HEK293 (cell line): ENCODE measurements at regions not wholly inside any gene's neighbourhood (a gene's known extent, or its start where the extent isn't known, plus 50 kb on each side); places are given as distances from the start of the nearest gene placed in this dataset.

Experiments
- CTCF ChIA-PET: fragments of 350-600 bp; formaldehyde crosslinking; extraction: SDS; loops from one replicate; lab custom pipeline; 2021; ENCODE audit warnings: antibody characterized with exemption; lab: Yijun Ruan, JAX
- POLR2A ChIA-PET: fragments of 300-600 bp; formaldehyde crosslinking; extraction: SDS; loops from one replicate; lab custom pipeline; 2020; ENCODE audit warnings: antibody characterized with exemption, inconsistent platforms; lab: Yijun Ruan, JAX
- H3K27ac ChIP-seq: fragments of 200-500 bp; sonication (Bioruptor generic); 2 replicates; pipeline ENCODE4 v1.5.1; 2014; ENCODE audit warnings: low read depth, low read length, control low read depth, inconsistent platforms; ENCODE audit errors: extremely low read depth
- H3K36me3 ChIP-seq, 2 experiments: fragments of 200-500 bp in 1 of 2; sonication (Bioruptor generic) in 1 of 2; 1 replicate in 1 of 2; 2 replicates in 1 of 2; pipeline ENCODE4 v1.5.1; 2014 to 2017; ENCODE audit warnings: inconsistent platforms in 2 of 2, low read length in 2 of 2; ENCODE audit not compliant: control insufficient read depth in 2 of 2, insufficient read depth in 1 of 2
- H3K4me1 ChIP-seq: fragments of 200-500 bp; sonication (Bioruptor generic); 2 replicates; pipeline ENCODE4 v1.5.1; 2014; ENCODE audit warnings: mild to moderate bottlenecking, low read length, inconsistent platforms; ENCODE audit not compliant: control insufficient read depth, insufficient read depth
- H3K4me3 ChIP-seq: 2 replicates; pipeline ENCODE4 v1.5.1; 2011; ENCODE audit warnings: low read depth, mild to moderate bottlenecking, control low read depth, low read length, moderate library complexity
- H3K9me3 ChIP-seq: fragments of 200-500 bp; sonication (Bioruptor generic); 2 replicates; pipeline ENCODE4 v1.5.1; 2014; ENCODE audit warnings: low read depth, low read length, inconsistent platforms; ENCODE audit not compliant: control insufficient read depth, insufficient read depth
- KLF9 ChIP-seq: fragments of 450-650 bp; formaldehyde crosslinking; IDR thresholded peaks from 2 replicates; pipeline ENCODE4 v1.5.1; 2016; ENCODE audit warnings: missing biosample characterization, missing genetic modification characterization, low read depth
- MZF1 ChIP-seq: fragments of 450-650 bp; formaldehyde crosslinking; IDR thresholded peaks from 2 replicates; pipeline ENCODE4 v1.5.1; 2017; ENCODE audit warnings: missing biosample characterization, missing genetic modification characterization, borderline replicate concordance
- OSR2 ChIP-seq: fragments of 450-650 bp; formaldehyde crosslinking; IDR thresholded peaks from 2 replicates; pipeline ENCODE4 v1.5.1; 2016; ENCODE audit warnings: missing biosample characterization, missing genetic modification characterization
- TRIM28 ChIP-seq: IDR thresholded peaks from 2 replicates; pipeline ENCODE4 v1.6.1; 2011; ENCODE audit warnings: low read length, control low read depth, borderline replicate concordance
- WT1 ChIP-seq: fragments of 450-650 bp; formaldehyde crosslinking; IDR thresholded peaks from 2 replicates; pipeline ENCODE4 v1.5.1; 2016; ENCODE audit warnings: missing biosample characterization, missing genetic modification characterization
- ZNF174 ChIP-seq: fragments of 450-650 bp; formaldehyde crosslinking; IDR thresholded peaks from 2 replicates; pipeline ENCODE4 v1.5.0; 2017; ENCODE audit warnings: missing biosample characterization, mild to moderate bottlenecking, missing genetic modification characterization
- ZNF223 ChIP-seq: fragments of 450-650 bp; formaldehyde crosslinking; IDR thresholded peaks from 2 replicates; pipeline ENCODE4 v1.5.1; 2016; ENCODE audit warnings: missing biosample characterization, missing genetic modification characterization
- ZNF292 ChIP-seq: fragments of 450-650 bp; formaldehyde crosslinking; IDR thresholded peaks from 2 replicates; pipeline ENCODE4 v1.5.1; 2016; ENCODE audit warnings: low read depth, missing biosample characterization, missing genetic modification characterization, borderline replicate concordance
- ZNF48 ChIP-seq: fragments of 450-650 bp; formaldehyde crosslinking; IDR thresholded peaks from 2 replicates; pipeline ENCODE4 v1.5.1; 2016; ENCODE audit warnings: missing biosample characterization, missing genetic modification characterization
- ZNF521 ChIP-seq: fragments of 450-650 bp; formaldehyde crosslinking; IDR thresholded peaks from 2 replicates; pipeline ENCODE4 v1.5.1; 2017; ENCODE audit warnings: missing biosample characterization, mild to moderate bottlenecking, missing genetic modification characterization
- ZNF530 ChIP-seq: fragments of 450-650 bp; formaldehyde crosslinking; IDR thresholded peaks from 2 replicates; pipeline ENCODE4 v1.5.1; 2016; ENCODE audit warnings: low read depth, missing biosample characterization, missing genetic modification characterization
- ZNF677 ChIP-seq: fragments of 450-650 bp; IDR thresholded peaks from 2 replicates; pipeline ENCODE4 v1.5.0; 2018; ENCODE audit warnings: missing biosample characterization, mild to moderate bottlenecking, missing genetic modification characterization, moderate library complexity
- ZNF747 ChIP-seq: fragments of 450-650 bp; formaldehyde crosslinking; IDR thresholded peaks from 2 replicates; pipeline ENCODE4 v1.5.1; 2016; ENCODE audit warnings: missing biosample characterization, missing genetic modification characterization
- ZNF776 ChIP-seq: fragments of 450-650 bp; formaldehyde crosslinking; IDR thresholded peaks from 2 replicates; pipeline ENCODE4 v1.5.0; 2017; ENCODE audit warnings: missing biosample characterization, missing genetic modification characterization, borderline replicate concordance
- ZNF843 ChIP-seq: fragments of 450-650 bp; formaldehyde crosslinking; IDR thresholded peaks from 2 replicates; pipeline ENCODE4 v1.5.1; 2016; ENCODE audit warnings: missing biosample characterization, missing genetic modification characterization
- TF ChIP-seq, protein P1 (sequence below): fragments of 450-650 bp; formaldehyde crosslinking; IDR thresholded peaks from 2 replicates; pipeline ENCODE4 v1.5.1; 2017; ENCODE audit warnings: missing biosample characterization, missing genetic modification characterization
- TF ChIP-seq, protein P2 (sequence below): sonication (generic); formaldehyde crosslinking; IDR thresholded peaks from 2 replicates; pipeline ENCODE4 v1.8.1; 2022; ENCODE audit warnings: mild to moderate bottlenecking, moderate library complexity, missing genetic modification reagents
- TF ChIP-seq, protein P3 (sequence below): fragments of 450-650 bp; formaldehyde crosslinking; conservative IDR thresholded peaks from 2 replicates; pipeline ENCODE4 v1.5.1; 2016; ENCODE audit warnings: low read depth, missing biosample characterization, missing genetic modification characterization
- TF ChIP-seq, protein P4 (sequence below): fragments of 450-650 bp; formaldehyde crosslinking; IDR thresholded peaks from 2 replicates; pipeline ENCODE4 v1.5.1; 2016; ENCODE audit warnings: missing biosample characterization, missing genetic modification characterization
- TF ChIP-seq, protein P5 (sequence below): fragments of 450-650 bp; formaldehyde crosslinking; IDR thresholded peaks from 2 replicates; pipeline ENCODE4 v1.5.1; 2016; ENCODE audit warnings: missing biosample characterization, missing genetic modification characterization, low read depth

DNA sequence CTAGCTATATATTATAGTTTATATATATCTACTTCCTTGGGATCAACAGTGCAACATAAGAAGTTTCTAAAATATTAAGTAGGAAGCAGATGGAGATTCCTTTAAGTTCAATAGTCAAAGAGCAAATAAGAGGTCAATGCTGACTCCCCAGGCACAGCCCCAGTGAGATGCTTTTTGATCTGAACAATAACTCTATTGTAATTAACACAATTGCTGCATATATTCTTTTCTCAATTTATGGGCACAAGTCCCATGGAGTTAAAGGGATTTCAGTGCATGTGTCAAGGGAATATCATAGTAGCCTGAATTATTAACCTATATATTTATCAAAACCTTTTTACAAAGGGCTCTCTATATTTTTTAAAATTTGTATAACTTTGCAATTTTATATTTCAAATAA is 180.8 kb downstream of the SPRY2 start:
- ChIA-PET CTCF (no interaction called here), POLR2A (no interaction called here)
- Histone ChIP-seq H3K27ac (no peak overlapping the region), H3K36me3 (no peaks in the 10 kb centered on the region), H3K9me3 (no peaks in the 10 kb centered on the region), H3K4me3 (no peak overlapping the region)
- TF ChIP-seq ZNF174 (tag by site-specific recombination) (no peak), ZNF776 (tag by site-specific recombination) (no peak), ZNF747 (tag by site-specific recombination) (no peak), ZNF292 (tag by site-specific recombination) (no peak), TRIM28 (no peak), ZNF521 (no peak), ZNF223 (tag by site-specific recombination) (no peak), WT1 (tag by site-specific recombination) (no peak), OSR2 (tag by site-specific recombination) (no peak), ZNF530 (tag by site-specific recombination) (no peak), ZNF48 (tag by site-specific recombination) (no peak), ZNF843 (tag by site-specific recombination) (no peak), ZNF677 (no peak), KLF9 (tag by site-specific recombination) (no peak), MZF1 (tag by site-specific recombination) (no peak)
- TF ChIP-seq, protein P1, sequence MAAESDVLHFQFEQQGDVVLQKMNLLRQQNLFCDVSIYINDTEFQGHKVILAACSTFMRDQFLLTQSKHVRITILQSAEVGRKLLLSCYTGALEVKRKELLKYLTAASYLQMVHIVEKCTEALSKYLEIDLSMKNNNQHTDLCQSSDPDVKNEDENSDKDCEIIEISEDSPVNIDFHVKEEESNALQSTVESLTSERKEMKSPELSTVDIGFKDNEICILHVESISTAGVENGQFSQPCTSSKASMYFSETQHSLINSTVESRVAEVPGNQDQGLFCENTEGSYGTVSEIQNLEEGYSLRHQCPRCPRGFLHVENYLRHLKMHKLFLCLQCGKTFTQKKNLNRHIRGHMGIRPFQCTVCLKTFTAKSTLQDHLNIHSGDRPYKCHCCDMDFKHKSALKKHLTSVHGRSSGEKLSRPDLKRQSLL: no peak
- TF ChIP-seq, protein P2, sequence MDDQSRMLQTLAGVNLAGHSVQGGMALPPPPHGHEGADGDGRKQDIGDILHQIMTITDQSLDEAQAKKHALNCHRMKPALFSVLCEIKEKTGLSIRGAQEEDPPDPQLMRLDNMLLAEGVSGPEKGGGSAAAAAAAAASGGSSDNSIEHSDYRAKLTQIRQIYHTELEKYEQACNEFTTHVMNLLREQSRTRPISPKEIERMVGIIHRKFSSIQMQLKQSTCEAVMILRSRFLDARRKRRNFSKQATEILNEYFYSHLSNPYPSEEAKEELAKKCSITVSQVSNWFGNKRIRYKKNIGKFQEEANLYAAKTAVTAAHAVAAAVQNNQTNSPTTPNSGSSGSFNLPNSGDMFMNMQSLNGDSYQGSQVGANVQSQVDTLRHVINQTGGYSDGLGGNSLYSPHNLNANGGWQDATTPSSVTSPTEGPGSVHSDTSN (CRISPR knock-in tag): no peak
- TF ChIP-seq, protein P3, sequence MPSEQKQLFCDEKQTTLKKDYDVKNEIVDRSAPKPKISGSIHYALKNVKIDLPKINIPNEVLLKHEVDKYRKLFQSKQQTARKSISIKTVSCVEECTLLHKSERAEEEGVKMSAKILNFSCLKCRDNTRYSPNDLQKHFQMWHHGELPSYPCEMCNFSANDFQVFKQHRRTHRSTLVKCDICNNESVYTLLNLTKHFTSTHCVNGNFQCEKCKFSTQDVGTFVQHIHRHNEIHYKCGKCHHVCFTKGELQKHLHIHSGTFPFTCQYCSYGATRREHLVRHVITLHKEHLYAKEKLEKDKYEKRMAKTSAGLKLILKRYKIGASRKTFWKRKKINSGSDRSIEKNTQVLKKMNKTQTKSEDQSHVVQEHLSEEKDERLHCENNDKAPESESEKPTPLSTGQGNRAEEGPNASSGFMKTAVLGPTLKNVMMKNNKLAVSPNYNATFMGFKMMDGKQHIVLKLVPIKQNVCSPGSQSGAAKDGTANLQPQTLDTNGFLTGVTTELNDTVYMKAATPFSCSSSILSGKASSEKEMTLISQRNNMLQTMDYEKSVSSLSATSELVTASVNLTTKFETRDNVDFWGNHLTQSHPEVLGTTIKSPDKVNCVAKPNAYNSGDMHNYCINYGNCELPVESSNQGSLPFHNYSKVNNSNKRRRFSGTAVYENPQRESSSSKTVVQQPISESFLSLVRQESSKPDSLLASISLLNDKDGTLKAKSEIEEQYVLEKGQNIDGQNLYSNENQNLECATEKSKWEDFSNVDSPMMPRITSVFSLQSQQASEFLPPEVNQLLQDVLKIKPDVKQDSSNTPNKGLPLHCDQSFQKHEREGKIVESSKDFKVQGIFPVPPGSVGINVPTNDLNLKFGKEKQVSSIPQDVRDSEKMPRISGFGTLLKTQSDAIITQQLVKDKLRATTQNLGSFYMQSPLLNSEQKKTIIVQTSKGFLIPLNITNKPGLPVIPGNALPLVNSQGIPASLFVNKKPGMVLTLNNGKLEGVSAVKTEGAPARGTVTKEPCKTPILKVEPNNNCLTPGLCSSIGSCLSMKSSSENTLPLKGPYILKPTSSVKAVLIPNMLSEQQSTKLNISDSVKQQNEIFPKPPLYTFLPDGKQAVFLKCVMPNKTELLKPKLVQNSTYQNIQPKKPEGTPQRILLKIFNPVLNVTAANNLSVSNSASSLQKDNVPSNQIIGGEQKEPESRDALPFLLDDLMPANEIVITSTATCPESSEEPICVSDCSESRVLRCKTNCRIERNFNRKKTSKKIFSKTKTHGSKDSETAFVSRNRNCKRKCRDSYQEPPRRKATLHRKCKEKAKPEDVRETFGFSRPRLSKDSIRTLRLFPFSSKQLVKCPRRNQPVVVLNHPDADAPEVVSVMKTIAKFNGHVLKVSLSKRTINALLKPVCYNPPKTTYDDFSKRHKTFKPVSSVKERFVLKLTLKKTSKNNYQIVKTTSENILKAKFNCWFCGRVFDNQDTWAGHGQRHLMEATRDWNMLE (tag by site-specific recombination): no peak
- TF ChIP-seq, protein P4, sequence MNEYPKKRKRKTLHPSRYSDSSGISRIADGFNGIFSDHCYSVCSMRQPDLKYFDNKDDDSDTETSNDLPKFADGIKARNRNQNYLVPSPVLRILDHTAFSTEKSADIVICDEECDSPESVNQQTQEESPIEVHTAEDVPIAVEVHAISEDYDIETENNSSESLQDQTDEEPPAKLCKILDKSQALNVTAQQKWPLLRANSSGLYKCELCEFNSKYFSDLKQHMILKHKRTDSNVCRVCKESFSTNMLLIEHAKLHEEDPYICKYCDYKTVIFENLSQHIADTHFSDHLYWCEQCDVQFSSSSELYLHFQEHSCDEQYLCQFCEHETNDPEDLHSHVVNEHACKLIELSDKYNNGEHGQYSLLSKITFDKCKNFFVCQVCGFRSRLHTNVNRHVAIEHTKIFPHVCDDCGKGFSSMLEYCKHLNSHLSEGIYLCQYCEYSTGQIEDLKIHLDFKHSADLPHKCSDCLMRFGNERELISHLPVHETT (tag by site-specific recombination): no peak
- TF ChIP-seq, protein P5, sequence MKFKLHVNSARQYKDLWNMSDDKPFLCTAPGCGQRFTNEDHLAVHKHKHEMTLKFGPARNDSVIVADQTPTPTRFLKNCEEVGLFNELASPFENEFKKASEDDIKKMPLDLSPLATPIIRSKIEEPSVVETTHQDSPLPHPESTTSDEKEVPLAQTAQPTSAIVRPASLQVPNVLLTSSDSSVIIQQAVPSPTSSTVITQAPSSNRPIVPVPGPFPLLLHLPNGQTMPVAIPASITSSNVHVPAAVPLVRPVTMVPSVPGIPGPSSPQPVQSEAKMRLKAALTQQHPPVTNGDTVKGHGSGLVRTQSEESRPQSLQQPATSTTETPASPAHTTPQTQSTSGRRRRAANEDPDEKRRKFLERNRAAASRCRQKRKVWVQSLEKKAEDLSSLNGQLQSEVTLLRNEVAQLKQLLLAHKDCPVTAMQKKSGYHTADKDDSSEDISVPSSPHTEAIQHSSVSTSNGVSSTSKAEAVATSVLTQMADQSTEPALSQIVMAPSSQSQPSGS (tag by site-specific recombination): no peak
- TF ChIP-seq, all 188 proteins: peak for 0
- H3K4me1 ChIP-seq: no peaks in the 10 kb centered on the region
